ENCODE measurements at regions not wholly inside any gene's neighbourhood (a gene's known extent, or its start where the extent isn't known, plus 50 kb on each side); places are given as distances from the start of the nearest gene placed in this dataset.
"Not testable (repeated sequence)": the region's sequence is repeated elsewhere in the genome, so short reads cannot be mapped to it uniquely, and the experiment has no call there.

DNA sequence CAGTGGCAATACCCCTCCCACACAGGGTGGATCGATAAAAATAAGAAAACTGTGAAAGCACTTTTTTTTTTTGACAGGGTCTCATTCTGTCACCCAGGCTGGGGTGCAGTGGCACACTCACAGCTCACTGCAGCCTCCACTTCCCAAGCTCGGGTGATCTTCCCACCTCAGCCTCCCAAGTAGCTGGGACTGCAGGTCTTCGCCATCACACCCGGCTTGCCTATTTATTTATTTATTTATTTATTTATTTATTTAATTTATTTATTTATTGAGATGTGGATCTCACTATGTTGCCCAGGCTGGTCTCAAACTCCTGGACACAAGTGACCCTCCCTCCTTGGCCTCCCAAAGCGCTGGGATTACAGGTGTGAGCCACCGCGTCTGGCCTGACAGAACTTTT lies 68.0 kb upstream of the PPP1R26 start:
- TF ChIP-seq, protein P1, sequence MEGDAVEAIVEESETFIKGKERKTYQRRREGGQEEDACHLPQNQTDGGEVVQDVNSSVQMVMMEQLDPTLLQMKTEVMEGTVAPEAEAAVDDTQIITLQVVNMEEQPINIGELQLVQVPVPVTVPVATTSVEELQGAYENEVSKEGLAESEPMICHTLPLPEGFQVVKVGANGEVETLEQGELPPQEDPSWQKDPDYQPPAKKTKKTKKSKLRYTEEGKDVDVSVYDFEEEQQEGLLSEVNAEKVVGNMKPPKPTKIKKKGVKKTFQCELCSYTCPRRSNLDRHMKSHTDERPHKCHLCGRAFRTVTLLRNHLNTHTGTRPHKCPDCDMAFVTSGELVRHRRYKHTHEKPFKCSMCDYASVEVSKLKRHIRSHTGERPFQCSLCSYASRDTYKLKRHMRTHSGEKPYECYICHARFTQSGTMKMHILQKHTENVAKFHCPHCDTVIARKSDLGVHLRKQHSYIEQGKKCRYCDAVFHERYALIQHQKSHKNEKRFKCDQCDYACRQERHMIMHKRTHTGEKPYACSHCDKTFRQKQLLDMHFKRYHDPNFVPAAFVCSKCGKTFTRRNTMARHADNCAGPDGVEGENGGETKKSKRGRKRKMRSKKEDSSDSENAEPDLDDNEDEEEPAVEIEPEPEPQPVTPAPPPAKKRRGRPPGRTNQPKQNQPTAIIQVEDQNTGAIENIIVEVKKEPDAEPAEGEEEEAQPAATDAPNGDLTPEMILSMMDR (IDR thresholded peaks at IDR 0.05), result not testable (repeated sequence)
- not testable (repeated sequence) for TF ChIP-seq POLR2A (IDR thresholded peaks at IDR 0.05)
